Middle frontal gyrus (tissue), 1 donor: ENCODE measurements at regions not wholly inside any gene's neighbourhood (a gene's known extent, or its start where the extent isn't known, plus 50 kb on each side); places are given as distances from the start of the nearest gene placed in this dataset.

ENCODE experiments used
- DNase-seq: peaks from one replicate; pipeline ENCODE4 v3.0.0-alpha.2; 2015; ENCODE audit warnings: low spot score; ENCODE audit errors: extremely low spot score

GRCh38 chr13:90105849-90106496, 1241.5 kb upstream of the MIR17HG start:
- no peak for DNase-seq

DNA sequence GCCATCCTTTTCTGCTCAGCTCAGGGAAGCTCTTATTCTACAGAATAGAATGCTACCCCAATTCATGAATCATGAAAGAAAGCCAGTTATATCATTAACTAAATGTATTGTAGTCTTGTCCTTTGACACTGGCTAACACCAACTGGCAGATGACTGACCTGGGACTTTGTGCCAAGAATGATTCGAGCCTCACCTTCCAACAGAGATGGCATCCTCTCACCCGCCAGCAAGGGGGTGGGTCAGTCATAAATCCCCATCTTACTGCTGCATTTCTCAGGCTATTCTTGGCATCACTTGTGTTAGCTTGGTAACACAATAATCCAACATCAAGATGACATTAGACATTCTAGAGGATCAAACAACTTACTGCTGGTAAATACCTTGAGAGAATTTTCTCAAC, 1239.8 kb upstream of the MIR17HG start:
- no peak for DNase-seq

GRCh38 chr13:90108547-90108946, 1238.9 kb upstream of the MIR17HG start:
- no peak for DNase-seq

- no peak for DNase-seq
Measured at GRCh38 chr13:90116121-90116520, 1231.4 kb upstream of the MIR17HG start.

DNA sequence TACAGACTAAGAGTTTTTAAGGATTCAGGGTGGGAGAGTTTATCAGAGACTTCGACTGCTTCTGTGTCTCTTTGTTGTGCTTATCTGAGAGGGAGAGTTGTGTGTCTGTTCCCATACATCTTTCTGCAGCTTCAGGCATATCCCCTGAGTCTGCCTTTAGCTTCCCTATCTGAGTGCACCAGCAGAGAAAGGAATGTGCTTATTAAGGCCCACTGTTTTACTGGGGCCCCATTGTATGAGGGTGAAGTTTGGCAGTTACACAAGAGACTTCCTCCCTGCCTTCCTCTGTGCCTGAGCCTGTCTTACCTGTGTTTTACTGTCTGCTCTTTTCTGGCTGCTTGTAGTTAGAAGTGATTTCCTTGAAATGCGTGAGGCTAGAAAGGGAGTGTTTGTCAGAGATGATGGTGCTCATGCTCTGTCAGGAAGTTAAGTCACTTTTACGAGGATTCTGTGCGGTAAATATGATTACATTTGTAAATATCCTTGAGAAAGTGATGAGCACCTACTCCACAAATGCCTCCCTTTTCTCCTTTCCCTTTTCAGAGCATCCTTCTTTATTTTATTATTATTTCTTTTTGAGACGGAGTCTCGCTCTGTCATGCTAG, 1228.9 kb upstream of the MIR17HG start:
- no peak for DNase-seq

DNA sequence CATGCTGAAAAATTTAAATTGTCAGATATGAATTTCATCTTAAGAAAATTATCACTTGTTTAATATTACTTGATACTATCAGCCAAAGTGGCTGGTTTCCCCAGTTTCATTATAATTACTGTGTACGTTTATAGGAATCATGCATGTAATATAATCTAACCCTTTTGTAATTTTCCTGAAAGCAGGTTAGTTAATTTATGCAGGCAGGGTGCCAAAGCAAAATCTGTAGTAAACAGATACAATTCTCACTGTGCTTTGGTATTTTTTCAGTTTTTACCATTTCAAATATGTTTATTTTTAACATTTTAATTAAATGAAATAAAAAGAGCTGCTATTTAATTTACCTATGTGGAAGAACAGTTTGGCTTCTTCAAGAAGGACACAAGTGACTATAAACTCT, 1227.5 kb upstream of the MIR17HG start:
- no peak for DNase-seq

DNA sequence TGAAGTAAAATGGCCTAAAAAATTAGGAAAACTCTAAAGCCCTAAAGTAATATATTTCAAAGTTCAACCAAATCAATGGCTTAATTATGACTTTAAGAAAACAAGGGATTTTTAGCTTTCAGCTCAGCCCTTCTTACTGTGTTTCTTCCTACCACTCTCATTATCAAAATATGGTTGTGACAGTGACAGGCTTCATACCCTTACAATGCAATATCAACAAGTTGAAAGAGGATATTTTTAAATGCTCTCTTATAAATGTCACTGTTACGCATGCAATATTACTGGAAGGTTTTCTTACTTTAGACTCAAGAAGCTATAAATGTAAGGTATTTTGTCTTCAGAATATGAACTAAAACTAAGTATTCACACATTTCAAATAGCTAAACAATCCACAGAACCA, 1225.7 kb upstream of the MIR17HG start:
- no peak for DNase-seq

DNA sequence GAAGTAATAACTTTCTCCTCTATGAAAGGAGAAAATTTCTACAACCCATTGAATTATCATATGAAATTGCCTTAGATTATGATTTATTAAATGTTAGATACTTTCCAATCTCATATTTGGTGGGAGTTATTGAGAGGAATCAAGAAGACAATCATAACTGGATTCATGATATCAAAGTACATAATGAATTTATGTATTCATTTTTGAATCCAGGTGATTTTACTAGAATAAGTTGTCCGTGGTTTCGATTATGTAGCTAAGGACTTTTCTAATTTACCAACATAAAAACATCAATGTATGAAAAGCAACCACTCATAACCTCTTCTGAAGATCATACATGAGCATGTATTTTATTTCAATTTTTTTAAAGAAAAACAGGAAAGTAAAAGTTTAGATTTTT, 1225.0 kb upstream of the MIR17HG start:
- DNase-seq = no peak

GRCh38 chr13:90135558-90135957, 1211.9 kb upstream of the MIR17HG start:
- no peak for DNase-seq

DNA sequence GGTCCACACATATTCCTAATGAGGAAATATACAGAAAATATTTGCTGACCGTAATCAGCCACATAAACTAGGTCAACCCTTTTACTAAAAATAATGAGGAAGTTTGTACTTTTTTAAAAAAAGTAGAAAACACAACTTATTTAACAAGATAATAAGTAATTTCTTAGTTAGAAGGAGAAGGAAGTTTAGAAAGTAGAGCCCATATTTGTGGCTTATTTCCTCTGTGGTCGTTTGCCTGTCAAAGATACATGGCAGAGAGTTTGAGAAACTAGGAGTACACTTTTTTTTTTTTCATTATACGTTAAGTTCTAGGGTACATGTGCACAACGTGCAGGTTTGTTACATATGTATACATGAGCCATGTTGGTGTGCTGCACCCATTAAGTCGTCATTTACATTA, 1205.2 kb upstream of the MIR17HG start:
- no peak for DNase-seq

GRCh38 chr13:90154311-90154960, 1193.1 kb upstream of the MIR17HG start:
- no peak for DNase-seq

- no peak for DNase-seq
Measured at GRCh38 chr13:90156390-90156789, 1191.1 kb upstream of the MIR17HG start.

- DNase-seq = no peak
Measured at GRCh38 chr13:90168953-90169352, 1178.5 kb upstream of the MIR17HG start.

- no peak for DNase-seq
Measured at GRCh38 chr13:90170208-90170607, 1177.3 kb upstream of the MIR17HG start.

- DNase-seq = no peak
Measured at GRCh38 chr13:90171649-90172048, 1175.8 kb upstream of the MIR17HG start.

DNA sequence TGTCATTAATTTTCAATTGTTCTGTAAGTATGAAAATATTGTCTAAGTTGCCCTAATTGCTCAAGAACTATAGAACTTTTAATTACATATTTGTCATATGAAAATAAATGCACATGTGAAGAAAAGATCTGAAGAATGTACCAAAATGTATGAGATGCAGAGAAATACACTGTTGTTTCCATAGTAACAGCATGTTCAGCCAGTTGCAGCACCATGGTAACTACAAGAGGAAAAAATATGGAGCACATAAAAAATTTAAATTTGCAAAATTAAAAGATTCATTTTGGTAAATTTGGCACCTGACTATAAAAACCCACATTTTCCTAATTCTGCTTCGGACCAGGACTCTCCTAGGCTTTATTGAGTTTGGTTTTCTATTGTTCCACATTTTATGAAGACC, 1170.0 kb upstream of the MIR17HG start:
- DNase-seq = no peak

DNA sequence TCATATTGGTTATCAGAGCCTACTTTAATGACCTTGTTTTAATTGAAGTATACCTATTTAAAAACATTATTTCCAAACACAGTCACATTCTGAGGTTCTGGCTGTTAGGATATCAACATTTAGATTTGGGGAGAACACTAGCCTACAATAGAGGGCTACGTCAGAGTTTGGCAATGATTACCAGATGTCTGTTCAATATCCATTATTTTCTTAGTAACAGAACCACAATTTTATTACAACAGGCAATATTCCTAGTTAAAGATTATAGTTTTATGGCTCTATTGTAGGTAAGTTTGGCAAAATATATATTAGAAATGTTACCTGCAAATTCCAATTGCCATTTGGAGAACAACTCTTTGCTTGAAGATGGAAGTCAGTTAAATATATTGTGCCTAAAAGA, 1163.1 kb upstream of the MIR17HG start:
- DNase-seq = no peak

DNA sequence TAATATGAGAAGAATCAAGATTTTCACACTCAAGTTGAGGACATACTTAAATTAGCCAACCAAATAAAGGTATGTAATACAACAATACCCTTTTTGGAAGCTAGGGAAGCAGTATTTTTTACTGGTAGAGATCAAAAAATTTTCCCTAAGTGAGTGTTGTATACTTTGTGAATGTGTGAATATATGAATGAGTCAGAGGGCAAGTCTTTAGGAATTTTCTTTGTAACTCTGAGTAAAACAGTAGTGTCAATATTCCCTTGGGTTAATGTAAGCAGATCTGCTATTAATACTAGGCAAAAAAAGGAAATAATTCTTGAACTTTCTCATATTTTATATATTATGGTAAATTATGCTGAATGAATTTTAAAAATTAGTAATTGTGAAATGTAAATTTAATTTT, 1161.8 kb upstream of the MIR17HG start:
- DNase-seq = no peak

- DNase-seq = no peak
Measured at GRCh38 chr13:90187478-90188350, 1159.8 kb upstream of the MIR17HG start.

- DNase-seq = no peak
Measured at GRCh38 chr13:90188351-90188636, 1159.2 kb upstream of the MIR17HG start.

- DNase-seq = no peak
Measured at GRCh38 chr13:90197722-90198121, 1149.8 kb upstream of the MIR17HG start.

GRCh38 chr13:90201202-90201601, 1146.3 kb upstream of the MIR17HG start:
- no peak for DNase-seq
